HG03066 (cell line): ENCODE measurements at regions not wholly inside any gene's neighbourhood (a gene's known extent, or its start where the extent isn't known, plus 50 kb on each side); places are given as distances from the start of the nearest gene placed in this dataset.

Experiments used
- ATAC-seq: cut with Tn5 transposase; IDR thresholded peaks from one replicate; pipeline ENCODE4 v1.9.1; 2021; ENCODE audit warnings: low read depth; ENCODE audit not compliant: unreplicated experiment

GRCh38 chr2:125837128-125837527 is 818.8 kb upstream of the GYPC start:
- no peak for ATAC-seq

GRCh38 chr2:125837611-125838010 is 818.3 kb upstream of the GYPC start:
- ATAC-seq = no peak

- no peak for ATAC-seq
Measured at GRCh38 chr2:125839945-125840344, 816.0 kb upstream of the GYPC start.

GRCh38 chr2:125842041-125842440 is 813.9 kb upstream of the GYPC start:
- ATAC-seq = no peak

- ATAC-seq = no peak
Measured at GRCh38 chr2:125850541-125850940, 805.4 kb upstream of the GYPC start.

- ATAC-seq = no peak
Measured at GRCh38 chr2:125852364-125852763, 803.6 kb upstream of the GYPC start.

- no peak for ATAC-seq
Measured at GRCh38 chr2:125853626-125854025, 802.3 kb upstream of the GYPC start.

- ATAC-seq = no peak
Measured at GRCh38 chr2:125855204-125855603, 800.8 kb upstream of the GYPC start.

GRCh38 chr2:125857971-125858794 is 797.8 kb upstream of the GYPC start:
- ATAC-seq = no peak

- ATAC-seq = no peak
Measured at GRCh38 chr2:125861461-125861860, 794.5 kb upstream of the GYPC start.

- ATAC-seq = no peak
Measured at GRCh38 chr2:125867908-125868307, 788.0 kb upstream of the GYPC start.

- no peak for ATAC-seq
Measured at GRCh38 chr2:125870264-125870663, 785.7 kb upstream of the GYPC start.

- ATAC-seq = no peak
Measured at GRCh38 chr2:125870746-125871145, 785.2 kb upstream of the GYPC start.

GRCh38 chr2:125874564-125874963 is 781.4 kb upstream of the GYPC start:
- ATAC-seq = no peak

- ATAC-seq = no peak
Measured at GRCh38 chr2:125885340-125885739, 770.6 kb upstream of the GYPC start.

GRCh38 chr2:125886153-125886552 is 769.8 kb upstream of the GYPC start:
- ATAC-seq = no peak

GRCh38 chr2:125901278-125901677 is 754.7 kb upstream of the GYPC start:
- ATAC-seq = no peak

GRCh38 chr2:125925891-125926546 is 729.9 kb upstream of the GYPC start:
- no peak for ATAC-seq

- no peak for ATAC-seq
Measured at GRCh38 chr2:125935559-125935958, 720.4 kb upstream of the GYPC start.

GRCh38 chr2:125942585-125943424 is 713.2 kb upstream of the GYPC start:
- ATAC-seq = no peak

- no peak for ATAC-seq
Measured at GRCh38 chr2:125959047-125959446, 696.9 kb upstream of the GYPC start.
